UCSD-AML1 (cell line): ENCODE measurements at regions not wholly inside any gene's neighbourhood (a gene's known extent, or its start where the extent isn't known, plus 50 kb on each side); places are given as distances from the start of the nearest gene placed in this dataset.
A peak's percentile ranks its signal among the peaks of the same experiment; 100 is the strongest.
"Not testable (repeated sequence)": the region's sequence is repeated elsewhere in the genome, so short reads cannot be mapped to it uniquely, and the experiment has no call there.

Source experiments
- DNase-seq: peaks from one replicate; lab custom pipeline; 2025; ENCODE audit not compliant: unreplicated experiment; lab: John Stamatoyannopoulos, UW

DNA sequence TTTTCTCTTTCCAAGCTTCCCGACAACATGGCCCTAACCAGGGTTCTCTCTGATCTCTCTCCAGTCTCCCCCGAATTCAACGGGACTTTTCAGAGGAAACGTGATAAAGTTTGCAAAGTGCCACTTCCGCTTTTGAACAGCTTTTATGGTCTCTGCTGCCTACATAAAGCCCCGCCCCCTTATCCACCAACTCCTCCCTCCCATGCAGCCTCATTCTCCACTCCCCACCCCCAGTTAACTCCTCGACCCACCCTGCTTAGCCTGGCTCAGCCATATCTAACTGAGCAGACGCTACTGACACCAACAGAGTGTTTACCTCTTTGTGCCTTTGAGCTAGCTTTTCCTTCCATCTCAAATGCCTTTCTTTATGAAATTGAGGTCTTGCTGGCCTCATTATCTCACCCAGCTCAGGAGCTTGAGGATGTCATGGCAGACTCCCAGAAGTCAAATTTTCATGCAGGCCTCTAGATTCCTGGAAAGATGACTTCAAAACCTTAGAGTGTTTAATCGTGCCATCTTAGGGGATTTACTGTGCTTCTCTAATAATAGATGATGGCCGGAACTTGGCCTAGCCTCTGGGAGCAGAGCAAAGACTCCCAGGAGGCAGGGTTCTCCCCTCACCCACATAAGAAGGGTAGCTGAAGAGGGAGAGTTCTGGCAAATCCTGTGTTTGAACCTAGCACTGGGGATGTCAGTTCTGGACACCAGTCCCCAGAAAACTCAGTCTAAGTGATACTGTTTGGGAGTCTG, 606.0 kb downstream of the BCOR start:
- peak; percentile 71 for DNase-seq

GRCh38 chrX:39492497-39493162, 605.1 kb downstream of the BCOR start:
- DNase-seq = peak; percentile 44

GRCh38 chrX:39493168-39493567, 604.6 kb downstream of the BCOR start:
- no peak for DNase-seq

DNA sequence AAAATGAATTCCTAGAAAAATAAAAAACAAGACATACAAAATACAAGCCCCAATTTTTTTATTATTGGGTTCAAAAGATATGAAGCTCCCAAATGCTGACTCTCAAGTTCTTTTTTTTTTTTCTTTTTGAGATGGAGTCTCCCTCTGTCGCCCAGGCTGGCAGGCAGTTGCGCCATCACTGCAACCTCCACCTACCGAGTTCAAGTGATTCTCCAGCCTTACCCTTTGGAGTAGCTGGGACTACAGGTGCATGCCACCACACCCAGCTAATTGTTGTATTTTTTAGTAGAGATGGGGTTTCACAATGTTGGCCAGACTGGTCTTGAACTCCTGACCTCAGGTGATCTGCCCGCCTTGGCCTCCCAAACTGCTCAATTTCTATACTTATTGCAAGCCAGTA, 600.6 kb downstream of the BCOR start:
- not testable (repeated sequence) for DNase-seq

DNA sequence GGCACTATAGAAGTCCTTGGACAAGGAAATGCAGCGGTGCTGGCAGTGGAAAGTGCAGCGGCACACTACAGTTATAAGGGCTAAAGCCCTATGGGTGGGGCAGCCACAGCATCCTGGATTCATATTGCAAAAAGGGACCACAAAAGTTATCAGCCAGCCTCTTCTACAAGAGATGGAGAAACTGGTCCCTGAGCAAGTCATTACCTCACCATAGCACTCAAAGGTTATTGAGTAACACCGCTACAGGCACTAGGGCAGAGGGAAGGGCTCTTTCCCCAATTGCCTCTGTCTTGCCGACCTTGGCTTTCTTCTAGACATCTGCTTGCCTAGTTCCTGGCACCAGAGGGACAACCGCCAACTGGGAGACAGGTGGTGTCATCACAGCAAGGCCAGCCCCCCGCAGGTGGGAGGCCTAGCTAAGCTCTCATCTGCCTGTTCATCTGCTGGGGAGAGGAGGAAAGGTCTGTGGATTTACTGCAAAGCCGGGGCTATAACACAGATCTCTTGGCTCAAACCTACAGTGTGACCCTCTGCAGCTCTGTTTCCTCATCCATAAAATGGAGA, 600.0 kb downstream of the BCOR start:
- no peak for DNase-seq

- no peak for DNase-seq
These were observed 597.8 kb downstream of the BCOR start for GRCh38 chrX:39499996-39500395.

GRCh38 chrX:39501822-39502221, 595.9 kb downstream of the BCOR start:
- DNase-seq = no peak

- DNase-seq = no peak
These were observed 595.3 kb downstream of the BCOR start for GRCh38 chrX:39502486-39502885.

- no peak for DNase-seq
These were observed 593.5 kb downstream of the BCOR start for GRCh38 chrX:39504227-39504626.

DNA sequence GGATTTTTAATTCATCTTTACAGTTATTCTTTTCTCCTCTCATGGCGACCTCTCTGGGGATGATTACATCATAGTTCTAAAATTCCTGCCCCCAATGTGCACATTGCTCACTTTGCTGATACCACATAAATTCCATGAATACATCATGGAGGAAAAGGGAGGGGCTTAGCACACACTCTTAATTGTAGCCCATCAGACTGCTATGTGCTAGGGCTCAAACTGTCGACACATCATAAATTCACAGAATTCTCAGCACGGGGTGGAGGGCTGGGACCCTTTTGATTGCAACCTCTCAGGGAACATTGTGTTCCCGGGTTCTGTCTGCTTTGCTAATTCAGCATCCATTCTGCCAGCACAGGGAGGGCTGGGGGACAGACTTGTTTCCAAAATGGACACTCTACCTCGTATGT, 592.9 kb downstream of the BCOR start:
- no peak for DNase-seq

GRCh38 chrX:39506131-39506530, 591.6 kb downstream of the BCOR start:
- DNase-seq = no peak

- no peak for DNase-seq
These were observed 590.7 kb downstream of the BCOR start for GRCh38 chrX:39507034-39507433.

DNA sequence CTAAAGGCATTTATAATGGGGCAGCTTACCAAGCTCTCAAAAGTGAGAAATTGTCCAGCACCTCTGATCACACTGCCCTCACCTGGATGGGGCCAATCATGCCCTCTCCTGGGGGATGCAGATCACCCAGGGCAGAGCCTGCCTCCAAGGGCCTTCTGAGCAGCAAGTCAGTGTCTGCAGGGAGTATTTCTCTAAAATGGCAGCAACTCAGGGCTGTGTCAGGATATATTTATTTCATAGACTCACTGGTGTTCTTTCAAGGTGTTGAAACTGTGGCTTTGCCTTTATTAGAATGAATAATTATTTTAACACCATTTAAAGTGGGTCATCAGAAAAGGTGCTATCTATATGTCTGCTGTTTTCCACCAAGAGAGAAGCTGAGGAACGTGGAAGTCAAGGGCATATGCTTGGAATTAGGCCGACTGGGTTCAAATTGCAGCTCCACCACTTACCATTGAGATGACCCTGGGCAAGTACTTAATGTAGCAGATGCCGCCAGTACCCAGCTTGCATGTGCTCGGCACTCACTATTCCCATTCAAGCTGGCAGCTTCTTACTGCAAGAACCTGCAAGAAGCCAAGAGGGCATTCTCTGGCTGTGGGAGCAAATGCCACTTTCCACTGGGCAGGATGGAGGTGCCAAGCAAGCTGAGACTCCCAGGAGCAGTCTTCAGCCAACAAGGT, 590.0 kb downstream of the BCOR start:
- no peak for DNase-seq

DNA sequence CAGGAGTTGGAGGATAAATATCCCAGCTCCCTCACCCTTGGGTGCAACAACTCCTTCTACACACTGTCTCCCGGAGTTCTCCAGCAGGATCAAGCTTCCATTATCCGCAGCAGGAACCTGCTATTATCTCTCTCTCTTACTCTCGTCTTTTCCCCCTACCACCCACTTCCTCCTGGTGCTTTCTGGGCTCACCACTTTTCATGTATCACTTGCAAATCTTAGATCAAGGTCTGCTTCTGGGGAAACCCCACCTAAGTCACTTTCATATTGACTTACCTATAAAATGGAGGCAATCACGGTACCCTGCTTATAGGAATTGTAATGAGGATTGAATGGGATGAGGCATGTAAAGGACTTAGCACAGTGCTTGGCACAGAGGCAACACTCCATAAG, 589.5 kb downstream of the BCOR start:
- no peak for DNase-seq

DNA sequence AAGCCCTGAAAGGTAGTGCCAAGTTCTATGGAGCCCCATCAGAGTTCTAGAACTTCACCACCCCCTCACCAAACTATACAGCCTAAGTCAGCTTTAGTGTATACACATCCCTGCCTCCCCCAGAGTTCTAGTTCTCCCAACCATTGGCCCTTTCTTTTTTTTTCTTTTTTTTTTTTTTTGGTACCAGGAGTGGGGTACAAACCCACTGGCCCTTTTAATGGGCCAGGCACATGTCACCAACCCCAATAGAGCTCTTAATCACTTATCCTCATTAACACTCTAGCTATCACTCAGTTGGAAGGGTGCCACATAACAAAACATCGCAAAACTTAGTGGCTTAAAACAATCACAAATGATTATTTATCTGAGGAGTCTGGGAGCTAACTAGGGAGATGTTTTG, 588.6 kb downstream of the BCOR start:
- DNase-seq = no peak

DNA sequence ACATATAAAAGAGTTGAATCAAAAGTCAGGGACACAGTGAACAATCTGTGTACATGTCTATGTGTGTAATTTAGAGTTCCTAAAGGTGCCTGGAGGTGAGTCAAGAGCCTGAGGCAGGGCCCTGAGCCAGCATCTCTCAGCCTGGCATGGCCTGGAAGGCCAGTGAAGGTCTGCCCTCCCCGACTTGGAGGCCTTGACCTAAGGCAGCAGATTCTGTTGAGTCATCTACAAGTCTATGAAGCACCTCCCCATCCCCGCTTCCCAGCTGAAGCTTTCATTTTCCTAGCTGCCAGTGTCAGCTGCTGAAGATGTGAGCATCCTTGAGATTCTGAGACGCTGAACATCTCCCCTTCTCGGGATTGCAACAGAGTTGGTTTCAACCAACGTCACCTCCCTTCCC, 583.9 kb downstream of the BCOR start:
- DNase-seq = no peak

- no peak for DNase-seq
These were observed 583.0 kb downstream of the BCOR start for GRCh38 chrX:39514801-39515200.

DNA sequence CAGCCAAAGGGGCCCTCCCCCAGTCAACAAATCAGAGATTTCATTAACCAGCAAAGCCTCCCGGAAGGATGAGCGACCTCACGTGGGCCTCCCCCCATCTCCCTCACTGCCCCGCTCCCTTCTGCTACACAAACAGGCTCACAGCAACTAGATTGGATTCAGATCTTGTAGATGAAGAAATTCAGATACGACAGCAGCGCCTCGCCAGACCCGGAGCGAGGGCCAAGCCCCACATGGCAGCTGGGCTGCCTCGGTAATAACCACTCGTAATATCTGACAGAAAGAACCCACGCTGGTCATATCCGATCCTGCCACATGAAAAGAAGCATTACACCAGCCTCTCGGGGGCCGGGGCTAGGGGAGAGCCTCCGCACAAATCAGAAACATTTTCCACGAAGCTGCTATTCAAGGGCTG, 581.3 kb downstream of the BCOR start:
- DNase-seq = no peak

GRCh38 chrX:39518476-39519029, 579.2 kb downstream of the BCOR start:
- DNase-seq = no peak

- no peak for DNase-seq
These were observed 578.7 kb downstream of the BCOR start for GRCh38 chrX:39519030-39519488.

- DNase-seq = no peak
These were observed 578.0 kb downstream of the BCOR start for GRCh38 chrX:39519566-39520301.
